ENCODE measurements at regions not wholly inside any gene's neighbourhood (a gene's known extent, or its start where the extent isn't known, plus 50 kb on each side); places are given as distances from the start of the nearest gene placed in this dataset.

DNA sequence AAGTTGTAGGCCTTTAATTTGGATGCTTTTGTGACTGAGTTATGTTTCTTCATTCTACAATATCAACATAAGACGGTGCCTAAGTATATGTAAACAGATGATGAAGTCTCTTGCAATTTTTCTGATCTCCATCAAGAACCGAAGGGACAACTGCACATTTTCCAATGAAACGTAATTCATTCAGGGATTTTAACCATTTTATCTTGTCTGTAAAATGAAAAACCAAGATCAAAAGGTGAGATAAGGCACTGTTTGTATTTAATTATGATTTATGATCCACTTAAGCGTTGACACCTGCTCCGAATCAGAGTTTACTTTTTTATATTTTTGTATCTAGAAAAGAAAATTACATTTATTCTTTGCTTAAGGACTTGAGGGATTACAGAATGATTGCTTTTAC, 556.8 kb upstream of the ARGLU1 start:
- Histone ChIP-seq H3K36me3 (ENCODE audit: control insufficient read depth, insufficient read depth, low read length) (no peaks in the 10 kb centered on the region), H3K4me3 (replicated peaks; ENCODE audit: low read depth, low read length) (no peak overlapping the region), H3K27me3 (replicated peaks; ENCODE audit: control insufficient read depth, insufficient read depth, low read length) (no peaks in the 10 kb centered on the region)
- no peak for TF ChIP-seq CTCF (IDR thresholded peaks at IDR 0.05; ENCODE audit: insufficient read depth, low read length, poor library complexity, severe bottlenecking)
- no peak for DNase-seq (ENCODE audit: extremely low read depth, insufficient read length)

- DNase-seq (ENCODE audit: extremely low read depth, insufficient read length) = no peak
- peak; percentile 26 for TF ChIP-seq CTCF (IDR thresholded peaks at IDR 0.05; ENCODE audit: insufficient read depth, low read length, poor library complexity, severe bottlenecking)
Observed at GRCh38 chr13:107124129-107124718, 556.3 kb upstream of the ARGLU1 start.

DNA sequence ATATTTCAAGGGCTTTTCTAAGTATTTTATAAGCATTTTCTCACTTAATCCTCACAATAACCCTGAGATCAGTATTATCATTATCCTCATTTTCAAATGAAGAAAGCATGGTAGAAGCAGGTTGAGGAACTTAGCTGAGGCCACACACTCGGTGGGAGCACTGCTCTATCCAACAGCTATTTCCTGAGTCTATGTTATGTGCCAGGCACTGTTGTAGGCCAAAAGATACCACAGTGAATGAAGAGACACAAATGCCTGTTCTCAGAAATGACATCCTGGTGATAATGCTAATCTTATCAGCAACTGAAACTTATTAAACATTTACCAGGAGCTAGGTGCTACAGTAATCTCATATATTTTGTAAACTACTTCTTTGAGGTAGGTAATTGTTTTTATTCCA, 553.9 kb upstream of the ARGLU1 start:
- Histone ChIP-seq H3K36me3 (ENCODE audit: control insufficient read depth, insufficient read depth, low read length) (no peaks in the 10 kb centered on the region), H3K4me3 (replicated peaks; ENCODE audit: low read depth, low read length) (no peak overlapping the region), H3K27me3 (replicated peaks; ENCODE audit: control insufficient read depth, insufficient read depth, low read length) (no peaks in the 10 kb centered on the region)
- TF ChIP-seq CTCF (IDR thresholded peaks at IDR 0.05; ENCODE audit: insufficient read depth, low read length, poor library complexity, severe bottlenecking) = no peak
- DNase-seq (ENCODE audit: extremely low read depth, insufficient read length) = no peak

More at GRCh38 chr13:107124129-107124718, 556.3 kb upstream of the ARGLU1 start:
- Histone ChIP-seq H3K36me3 (ENCODE audit: control insufficient read depth, insufficient read depth, low read length) (no peaks in the 10 kb centered on the region), H3K27me3 (replicated peaks; ENCODE audit: control insufficient read depth, insufficient read depth, low read length) (no peaks in the 10 kb centered on the region), H3K4me3 (replicated peaks; ENCODE audit: low read depth, low read length) (no peak overlapping the region)

DNA sequence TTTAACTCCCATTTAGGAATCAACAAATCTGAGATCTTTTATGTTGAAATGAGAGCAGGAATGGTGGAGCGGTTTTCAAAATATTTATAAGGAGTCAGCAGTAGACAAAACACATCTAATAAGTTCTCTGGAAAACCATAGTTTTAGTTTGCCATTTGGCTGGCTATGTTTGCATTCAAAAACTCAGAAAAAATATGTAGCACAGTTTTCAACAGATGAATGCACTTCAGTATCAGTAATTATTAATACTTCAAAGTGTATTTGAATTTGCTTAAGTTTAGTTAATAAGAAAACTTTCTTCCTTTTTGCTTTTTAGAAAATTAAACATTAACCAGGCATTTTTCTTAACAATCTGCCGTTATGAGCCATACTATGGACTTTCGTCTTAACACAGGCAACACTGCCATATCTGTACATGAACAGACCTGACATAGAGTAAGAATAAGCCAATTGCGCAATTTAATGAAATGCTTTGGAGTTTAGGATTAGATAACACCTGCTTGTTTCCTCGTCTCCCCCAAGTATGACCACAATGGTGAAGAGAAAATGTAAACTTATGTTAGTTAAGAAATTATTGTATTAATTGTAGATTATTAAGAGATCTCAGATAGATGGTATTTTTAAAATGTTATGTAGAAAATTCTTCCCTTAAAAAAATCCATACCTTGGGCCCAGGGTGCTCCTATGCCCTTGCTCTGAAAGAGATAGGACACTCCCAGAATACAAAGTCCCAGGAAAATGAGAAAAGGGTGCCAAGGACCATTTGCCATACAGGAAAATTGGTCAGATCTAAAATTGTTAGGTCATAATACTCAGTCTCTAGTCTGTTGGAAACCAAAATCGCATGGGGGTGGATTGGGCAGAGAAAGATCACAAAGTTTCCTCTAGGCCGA, 552.3 kb upstream of the ARGLU1 start:
- no peak for DNase-seq (ENCODE audit: extremely low read depth, insufficient read length)
- no peaks in the 10 kb centered on the region for H3K36me3 ChIP-seq (ENCODE audit: control insufficient read depth, insufficient read depth, low read length)
- no peak for TF ChIP-seq CTCF (IDR thresholded peaks at IDR 0.05; ENCODE audit: insufficient read depth, low read length, poor library complexity, severe bottlenecking)
- H3K27me3 ChIP-seq (replicated peaks; ENCODE audit: control insufficient read depth, insufficient read depth, low read length) = no peaks in the 10 kb centered on the region
- H3K4me3 ChIP-seq (replicated peaks; ENCODE audit: low read depth, low read length) = no peak overlapping the region

DNA sequence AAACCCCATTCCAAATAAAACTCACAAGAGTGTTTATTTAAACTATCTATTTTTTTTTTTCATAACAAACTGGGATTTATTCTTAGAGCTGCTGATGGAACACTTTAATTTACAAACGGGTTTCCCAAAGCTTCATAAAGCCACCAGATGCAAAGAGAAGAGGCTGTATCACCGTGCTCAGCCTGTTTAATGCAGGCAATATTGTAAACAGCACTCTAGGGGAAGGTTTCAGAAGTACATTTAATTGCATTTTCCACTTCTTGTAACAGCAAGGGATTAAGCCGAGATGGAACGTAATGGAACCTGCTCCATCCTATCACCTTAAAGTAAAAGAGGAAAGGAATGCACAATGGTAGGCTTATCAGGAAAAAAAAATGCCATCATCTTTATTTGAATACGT, 550.6 kb upstream of the ARGLU1 start:
- no peaks in the 10 kb centered on the region for H3K27me3 ChIP-seq (replicated peaks; ENCODE audit: control insufficient read depth, insufficient read depth, low read length)
- no peaks in the 10 kb centered on the region for H3K36me3 ChIP-seq (ENCODE audit: control insufficient read depth, insufficient read depth, low read length)
- no peak for DNase-seq (ENCODE audit: extremely low read depth, insufficient read length)
- no peak overlapping the region for H3K4me3 ChIP-seq (replicated peaks; ENCODE audit: low read depth, low read length)
- TF ChIP-seq CTCF (IDR thresholded peaks at IDR 0.05; ENCODE audit: insufficient read depth, low read length, poor library complexity, severe bottlenecking) = no peak
